Motor neuron (in vitro differentiated cells): ENCODE measurements at regions not wholly inside any gene's neighbourhood (a gene's known extent, or its start where the extent isn't known, plus 50 kb on each side); places are given as distances from the start of the nearest gene placed in this dataset.
"Not testable (repeated sequence)": the region's sequence is repeated elsewhere in the genome, so short reads cannot be mapped to it uniquely, and the experiment has no call there.

Experiments
- ATAC-seq, 8 experiments: fragments of 200-7000 bp; cut with Tn5 transposase; replicated peaks in 6 of 8; 2 replicates each; pipeline ENCODE4 v1.8.0; 2021; ENCODE audit warnings: mild to moderate bottlenecking in 8 of 8, moderate library complexity in 8 of 8
- H3K27ac ChIP-seq, 2 donors: fragments of 250-450 bp; sonication (Bioruptor Pico); 2 replicates each; pipeline ENCODE4 v1.9.0; 2021; ENCODE audit warnings: antibody characterized with exemption in 2 of 2, mild to moderate bottlenecking in 2 of 2, moderate library complexity in 1 of 2
- H3K4me1 ChIP-seq, 2 donors: fragments of 250-450 bp; sonication (Bioruptor Pico); replicated peaks in 1 of 2; 2 replicates each; pipeline ENCODE4 v1.6.1; 2021; ENCODE audit warnings: antibody characterized with exemption in 2 of 2, mild to moderate bottlenecking in 2 of 2, moderate library complexity in 1 of 2
- H3K4me3 ChIP-seq, 5 donors: fragments of 250-450 bp; sonication (Bioruptor Pico); 2 replicates each; pipeline ENCODE4 v1.9.0; 2021; ENCODE audit warnings: antibody characterized with exemption in 5 of 5, mild to moderate bottlenecking in 5 of 5, moderate library complexity in 4 of 5
- WGBS, 10 experiments: fragments of 450-650 bp; shearing (Covaris generic); methylation state at CpG; one replicate each; pipeline ENCODE4 v1.0.0; 2022; 5-methylcytosine and 5-hydroxymethylcytosine counted together
- in situ Hi-C, 9 experiments: fragments of 400-800 bp; cut with MboI; loops; one replicate each; pipeline ENCODE4 v1.15.0; 2021; ENCODE audit warnings: low sequenced_read_pairs in 9 of 9, low pct_unique_long_range_greater_than_20kb in 2 of 9; ENCODE audit not compliant: unreplicated experiment in 9 of 9

DNA sequence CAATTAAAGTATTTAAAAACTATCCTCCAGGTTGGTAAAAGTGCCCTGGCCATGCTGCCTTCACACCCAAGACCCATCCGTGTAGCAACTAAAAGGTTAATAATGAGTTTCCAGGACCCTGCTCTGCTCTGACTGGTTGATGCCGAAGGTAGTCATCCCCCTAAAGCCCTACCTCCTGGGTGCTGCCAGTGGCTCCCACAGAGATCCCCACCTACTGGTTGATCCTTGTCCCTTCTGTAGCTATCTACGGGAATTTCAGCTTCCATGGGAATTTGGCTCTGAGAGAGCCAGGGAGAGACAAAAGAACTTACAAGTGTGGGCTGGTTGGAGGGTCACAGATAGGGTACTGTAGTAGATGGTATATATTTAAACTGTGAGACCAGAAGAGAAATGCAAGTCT is 110.6 kb upstream of the NANOGP8 start:
- H3K4me1 ChIP-seq, result no peaks in the 10 kb centered on the region
- H3K4me3 ChIP-seq, result no peak overlapping the region
- no peak for ATAC-seq
- WGBS, 10 experiments, result 80 to 100% (median 92%) methylated on average over 1 to 2 of the region's 3 CpGs; no CpG with 5 or more reads in 3 of the 10 experiments
- no peak overlapping the region for H3K27ac ChIP-seq
- in situ Hi-C loops, result no loop called here

DNA sequence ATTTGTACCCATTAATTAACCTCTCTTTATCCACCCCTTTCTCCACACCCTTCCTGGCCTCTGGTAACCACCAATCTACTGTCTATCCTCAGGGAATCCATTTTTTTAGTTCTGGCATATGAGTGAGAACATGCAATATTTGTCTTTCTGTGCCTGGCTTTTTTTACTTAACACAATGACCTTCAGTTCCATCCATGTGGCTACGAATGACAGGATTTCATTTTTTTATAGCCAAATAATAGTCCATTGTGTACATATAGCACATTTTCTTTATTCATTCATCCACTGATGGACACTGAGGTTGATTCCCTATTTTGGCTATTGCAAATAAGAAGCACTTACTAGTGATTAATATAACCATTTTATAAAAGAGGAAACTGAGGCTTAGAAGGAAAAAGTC is 109.9 kb upstream of the NANOGP8 start:
- H3K4me1 ChIP-seq, result peaks cover 0 to under 1% of the 10 kb centered on the region in 2 donors
- no peak overlapping the region for H3K27ac ChIP-seq
- in situ Hi-C loops, result no loop called here
- ATAC-seq, result no peak
- WGBS, 10 experiments, result 60 to 100% (median 90%) methylated on average over 1 of the region's 1 CpG; no CpG with 5 or more reads in 3 of the 10 experiments
- no peak overlapping the region for H3K4me3 ChIP-seq

- ATAC-seq, result peak in 2 of 8 experiments; percentile 35 to 49
- WGBS, 10 experiments, result 44 to 100% (median 85%) methylated on average over 1 to 2 of the region's 2 CpGs
- in situ Hi-C loops, result no loop called here
- Histone ChIP-seq H3K27ac (no peak overlapping the region), H3K4me3 (no peak overlapping the region), H3K4me1 (peaks cover 0 to 5% of the 10 kb centered on the region in 2 donors)
Observed at GRCh38 chr15:35194296-35194695, 109.2 kb upstream of the NANOGP8 start.

GRCh38 chr15:35191783-35192182 is 106.7 kb upstream of the NANOGP8 start:
- Histone ChIP-seq H3K27ac (no peak overlapping the region), H3K4me1 (peaks cover 3 to 5% of the 10 kb centered on the region in 2 donors), H3K4me3 (no peak overlapping the region)
- in situ Hi-C loops, result no loop called here
- no peak for ATAC-seq
- WGBS, 10 experiments, result 50 to 100% (median 61%) methylated on average over 1 to 2 of the region's 2 CpGs; no CpG with 5 or more reads in 1 of the 10 experiments

GRCh38 chr15:35186346-35186745 is 101.3 kb upstream of the NANOGP8 start:
- Histone ChIP-seq H3K4me1 (peaks cover 10 to 16% of the 10 kb centered on the region in 2 donors), H3K27ac (no peak overlapping the region), H3K4me3 (no peak overlapping the region)
- in situ Hi-C loops, result no loop called here
- WGBS, 10 experiments, result 0 to 100% (median 61%) methylated on average over 1 of the region's 1 CpG; no CpG with 5 or more reads in 2 of the 10 experiments
- peak in 1 of 8 experiments; percentile 25 for ATAC-seq

DNA sequence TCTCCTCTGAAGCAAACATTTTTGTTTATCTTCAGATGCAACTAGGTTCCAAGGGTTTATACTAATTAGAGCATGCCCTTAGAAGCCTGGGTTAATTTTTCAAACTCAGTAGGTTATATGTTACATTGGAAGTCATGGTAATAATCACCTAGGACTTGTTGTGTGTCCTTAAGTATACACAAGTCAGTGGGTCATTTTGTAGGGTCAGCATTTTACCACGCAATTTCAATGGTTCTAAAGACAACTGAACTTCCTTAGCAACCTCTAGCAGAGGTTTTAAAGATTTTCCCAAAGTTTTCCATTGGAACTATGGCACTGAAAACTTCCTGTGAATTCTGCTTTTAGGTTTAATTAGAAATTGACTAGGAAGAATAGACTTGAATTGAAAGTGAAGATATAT is 99.6 kb upstream of the NANOGP8 start:
- ATAC-seq, result no peak
- Histone ChIP-seq H3K4me3 (no peak overlapping the region), H3K4me1 (peaks cover 6 to 16% of the 10 kb centered on the region in 2 donors), H3K27ac (no peak overlapping the region)
- WGBS, 10 experiments, result 40 to 100% (median 71%) methylated on average over 1 of the region's 1 CpG; no CpG with 5 or more reads in 3 of the 10 experiments
- in situ Hi-C loops, result no loop called here

DNA sequence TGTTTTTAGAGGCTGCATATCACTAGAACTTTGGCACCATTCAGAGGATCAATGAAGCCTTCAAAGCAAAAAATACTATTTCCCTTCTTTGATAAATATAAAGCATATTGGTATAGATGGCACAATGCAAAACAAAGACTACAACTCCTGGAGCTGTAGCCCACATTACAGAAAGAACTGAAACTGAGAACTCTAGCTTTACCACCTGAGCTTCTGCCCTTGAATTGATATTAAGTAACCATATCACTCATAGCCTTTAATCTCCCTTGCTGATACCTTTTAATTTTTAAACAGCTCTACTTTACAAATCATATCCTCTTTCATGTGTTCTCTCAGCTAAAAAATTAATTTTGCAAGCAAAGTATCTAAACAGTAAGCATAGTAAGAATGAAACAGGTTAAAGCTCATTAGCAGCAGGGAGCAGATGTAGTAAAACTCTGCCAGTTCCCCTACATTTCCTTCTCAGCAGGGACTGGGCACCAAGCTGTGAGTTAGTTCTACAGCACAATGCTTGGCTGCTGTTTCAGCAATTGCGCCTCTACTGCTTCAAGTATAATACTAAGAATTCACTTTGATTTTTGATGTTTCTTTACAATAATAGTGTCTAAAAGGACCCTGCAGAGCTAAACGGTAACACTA is 97.9 kb upstream of the NANOGP8 start:
- H3K27ac ChIP-seq, result no peak overlapping the region
- in situ Hi-C loops, result no loop called here
- H3K4me3 ChIP-seq, result no peak overlapping the region
- WGBS, 10 experiments, result 0 to 73% (median 25%) methylated on average over 1 to 2 of the region's 2 CpGs; no CpG with 5 or more reads in 1 of the 10 experiments
- no peak for ATAC-seq
- H3K4me1 ChIP-seq, result peaks cover 5 to 16% of the 10 kb centered on the region in 2 donors

- Histone ChIP-seq H3K4me3 (no peak overlapping the region), H3K27ac (no peak overlapping the region), H3K4me1 (peaks cover 5 to 12% of the 10 kb centered on the region in 2 donors)
- in situ Hi-C loops, result no loop called here
- ATAC-seq, result peak in 3 of 8 experiments; percentile 32 to 62 (median 32)
Observed at GRCh38 chr15:35181538-35181937, 96.4 kb upstream of the NANOGP8 start.

DNA sequence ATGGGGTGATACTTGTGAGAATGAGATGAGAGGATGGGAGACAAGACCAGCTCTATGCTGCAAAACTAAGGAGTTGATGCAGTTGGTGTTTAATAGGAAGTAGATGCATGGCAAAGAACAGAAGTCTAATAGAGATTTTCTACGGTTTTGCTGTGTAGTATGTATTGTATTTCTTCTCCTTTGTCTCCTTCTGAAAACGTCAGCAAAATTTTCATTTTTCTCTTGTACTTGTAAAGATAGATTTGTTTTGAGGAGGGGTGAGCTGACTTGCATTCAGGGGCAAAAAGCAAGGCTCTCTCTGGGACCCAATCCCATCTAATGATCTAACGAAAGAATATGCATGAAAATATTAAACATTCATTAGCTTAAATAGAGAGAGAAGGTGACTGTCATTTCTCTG is 94.6 kb upstream of the NANOGP8 start:
- H3K4me1 ChIP-seq, result peaks cover 2 to 21% of the 10 kb centered on the region in 2 donors
- no peak overlapping the region for H3K4me3 ChIP-seq
- 67 to 100% (median 94%) methylated on average over 1 to 3 of the region's 3 CpGs; no CpG with 5 or more reads in 1 of the 10 experiments for WGBS, 10 experiments
- no peak for ATAC-seq
- in situ Hi-C loops, result no loop called here
- H3K27ac ChIP-seq, result no peak overlapping the region

- H3K4me3 ChIP-seq, in situ Hi-C loops, ATAC-seq, H3K27ac ChIP-seq: not testable (repeated sequence)
- WGBS, 10 experiments, result 60 to 100% (median 100%) methylated on average over 1 of the region's 1 CpG; no CpG with 5 or more reads in 5 of the 10 experiments
- peaks cover 0 to 22% of the 10 kb centered on the region in 2 donors for H3K4me1 ChIP-seq
Observed at GRCh38 chr15:35178186-35178585, 93.1 kb upstream of the NANOGP8 start.

DNA sequence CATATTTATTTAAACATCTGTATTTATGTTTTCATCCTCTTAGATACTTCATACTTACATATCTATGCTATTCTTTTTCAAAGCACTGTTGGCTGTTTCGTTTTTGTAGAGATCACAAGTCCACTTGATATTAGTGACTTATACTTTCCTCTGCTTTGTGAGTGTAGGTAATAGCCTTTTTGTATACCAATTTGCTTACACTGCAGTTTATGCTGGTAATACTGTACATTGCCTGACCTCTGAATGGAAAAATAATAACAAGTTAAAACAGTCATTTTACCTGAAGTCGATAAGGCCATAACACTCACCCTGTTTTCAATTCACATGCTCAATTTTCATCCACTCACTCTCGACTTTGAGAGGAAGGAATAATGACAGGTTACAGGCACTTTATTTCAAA is 89.9 kb upstream of the NANOGP8 start:
- peaks cover 0 to 27% of the 10 kb centered on the region in 2 donors for H3K4me1 ChIP-seq
- no peak overlapping the region for H3K27ac ChIP-seq
- WGBS, 10 experiments, result 15 to 88% (median 70%) methylated on average over 1 to 3 of the region's 3 CpGs; no CpG with 5 or more reads in 1 of the 10 experiments
- ATAC-seq, result peak in 2 of 8 experiments; percentile 4 to 11
- in situ Hi-C loops, result no loop called here
- no peak overlapping the region for H3K4me3 ChIP-seq

- Histone ChIP-seq H3K4me3 (no peak overlapping the region), H3K27ac (no peak overlapping the region), H3K4me1 (peaks cover 2 to 37% of the 10 kb centered on the region in 2 donors)
- 27 to 100% (median 68%) methylated on average over 1 to 4 of the region's 4 CpGs; no CpG with 5 or more reads in 2 of the 10 experiments for WGBS, 10 experiments
- in situ Hi-C loops, result no loop called here
- peak in 3 of 8 experiments; percentile 65 to 98 (median 96) for ATAC-seq
Observed at GRCh38 chr15:35173444-35174118, 88.5 kb upstream of the NANOGP8 start.

DNA sequence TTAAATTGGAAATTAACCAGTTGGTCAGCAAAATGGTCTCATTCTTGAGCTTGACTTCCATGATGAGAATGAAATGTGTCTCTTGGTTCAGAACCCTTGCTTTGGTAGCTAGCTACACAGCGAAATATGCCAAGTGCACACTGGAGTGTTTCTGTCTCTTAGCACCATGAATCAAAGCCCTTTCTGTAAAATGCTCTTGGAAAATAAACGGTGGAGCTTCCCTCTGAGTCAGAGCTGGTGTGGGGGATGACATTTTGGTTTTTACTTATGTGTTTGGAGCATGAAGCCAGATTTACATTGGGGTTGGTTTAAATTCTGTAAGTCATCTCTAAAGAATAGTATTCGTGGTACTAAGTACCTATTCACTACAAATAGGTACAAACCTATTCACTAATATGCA is 85.1 kb upstream of the NANOGP8 start:
- Histone ChIP-seq H3K27ac (no peak overlapping the region), H3K4me1 (peaks cover 7 to 41% of the 10 kb centered on the region in 2 donors), H3K4me3 (no peak overlapping the region)
- 18 to 90% (median 68%) methylated on average over 1 to 3 of the region's 3 CpGs; no CpG with 5 or more reads in 1 of the 10 experiments for WGBS, 10 experiments
- in situ Hi-C loops, result no loop called here
- peak in 2 of 8 experiments; percentile 37 to 75 for ATAC-seq
